ENCODE measurements at regions not wholly inside any gene's neighbourhood (a gene's known extent, or its start where the extent isn't known, plus 50 kb on each side); places are given as distances from the start of the nearest gene placed in this dataset.

DNA sequence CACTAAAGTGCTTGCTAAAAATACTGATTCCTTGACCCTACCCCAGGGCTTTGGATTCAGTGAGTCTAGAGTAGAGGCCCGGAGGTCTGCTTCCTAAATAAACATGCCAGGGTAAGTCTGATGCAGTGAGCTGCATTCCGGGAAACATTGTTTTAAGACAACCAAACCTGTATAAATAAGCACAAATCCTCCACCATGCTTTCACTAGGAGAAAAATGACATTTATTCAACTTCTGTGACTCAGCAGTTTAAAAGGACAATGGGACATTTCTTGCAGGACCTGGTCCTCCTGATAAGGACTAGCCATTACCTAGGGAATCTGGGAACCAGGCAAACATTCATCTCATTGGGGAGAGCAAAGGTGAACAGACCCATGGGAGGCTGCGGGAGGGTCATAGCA is 335.3 kb downstream of the MLLT3 start:
- DNase-seq: no peak
- Histone ChIP-seq H3K27ac (ENCODE audit: low read depth, low read length) (no peak overlapping the region), H3K4me3 (ENCODE audit: low read length) (no peak overlapping the region), H3K9ac (ENCODE audit: extremely low read depth, low read length, poor library complexity, severe bottlenecking) (no peak overlapping the region), H3K4me1 (ENCODE audit: control insufficient read depth, insufficient read depth, low read length) (peaks cover 3% of the 10 kb centered on the region), H3K9me3 (ENCODE audit: control insufficient read depth, low read length) (peaks cover 16% of the 10 kb centered on the region), H3K27me3 (ENCODE audit: control insufficient read depth, insufficient read depth, low read length, poor library complexity, severe bottlenecking) (no peaks in the 10 kb centered on the region), H3K36me3 (ENCODE audit: control insufficient read depth, insufficient read depth, low read length) (no peaks in the 10 kb centered on the region)
- Mint-ChIP-seq H3K27ac (peak overlapping the region; percentile 23), H3K36me3 (ENCODE audit: low read depth) (no peaks in the 10 kb centered on the region), H3K4me1 (peaks cover 18% of the 10 kb centered on the region), H3K27me3 (ENCODE audit: insufficient read depth) (no peaks in the 10 kb centered on the region), H3K9me3 (peaks cover 8% of the 10 kb centered on the region), H3K4me3 (no peak overlapping the region)
- TF ChIP-seq, protein P1, sequence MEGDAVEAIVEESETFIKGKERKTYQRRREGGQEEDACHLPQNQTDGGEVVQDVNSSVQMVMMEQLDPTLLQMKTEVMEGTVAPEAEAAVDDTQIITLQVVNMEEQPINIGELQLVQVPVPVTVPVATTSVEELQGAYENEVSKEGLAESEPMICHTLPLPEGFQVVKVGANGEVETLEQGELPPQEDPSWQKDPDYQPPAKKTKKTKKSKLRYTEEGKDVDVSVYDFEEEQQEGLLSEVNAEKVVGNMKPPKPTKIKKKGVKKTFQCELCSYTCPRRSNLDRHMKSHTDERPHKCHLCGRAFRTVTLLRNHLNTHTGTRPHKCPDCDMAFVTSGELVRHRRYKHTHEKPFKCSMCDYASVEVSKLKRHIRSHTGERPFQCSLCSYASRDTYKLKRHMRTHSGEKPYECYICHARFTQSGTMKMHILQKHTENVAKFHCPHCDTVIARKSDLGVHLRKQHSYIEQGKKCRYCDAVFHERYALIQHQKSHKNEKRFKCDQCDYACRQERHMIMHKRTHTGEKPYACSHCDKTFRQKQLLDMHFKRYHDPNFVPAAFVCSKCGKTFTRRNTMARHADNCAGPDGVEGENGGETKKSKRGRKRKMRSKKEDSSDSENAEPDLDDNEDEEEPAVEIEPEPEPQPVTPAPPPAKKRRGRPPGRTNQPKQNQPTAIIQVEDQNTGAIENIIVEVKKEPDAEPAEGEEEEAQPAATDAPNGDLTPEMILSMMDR (conservative IDR thresholded peaks at IDR 0.05): no peak
- WGBS, 2 experiments (ENCODE audit: insufficient coverage in 1 of 2, insufficient read length in 1 of 2): 96 to 100% methylated on average over 2 to 3 of the region's 3 CpGs

DNA sequence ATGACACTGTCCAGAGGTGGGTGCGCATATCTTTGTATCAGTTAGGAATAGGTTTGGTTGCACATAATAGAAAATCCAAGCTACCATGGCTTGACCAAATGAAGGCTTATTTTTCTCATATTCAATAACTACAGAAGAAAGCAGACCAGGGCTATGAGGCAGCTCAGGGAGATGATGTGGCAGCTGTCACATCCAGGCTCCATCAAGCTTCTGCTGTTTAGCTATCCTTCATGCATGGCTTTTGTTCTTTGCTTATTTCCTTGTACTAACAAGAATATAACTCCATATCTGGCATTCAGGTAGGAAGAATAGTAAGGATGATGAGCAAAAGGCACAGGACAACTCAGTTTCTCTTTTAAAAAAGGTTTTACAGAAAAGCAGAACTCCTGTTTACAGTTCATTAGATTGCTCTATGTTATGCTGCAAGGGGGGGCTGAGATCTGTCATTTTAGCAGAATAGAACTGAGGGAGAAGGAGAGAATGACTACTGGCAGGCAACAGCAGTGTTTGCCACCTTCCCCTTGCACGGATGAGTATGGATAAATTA is 336.1 kb downstream of the MLLT3 start:
- Histone ChIP-seq H3K9ac (ENCODE audit: extremely low read depth, low read length, poor library complexity, severe bottlenecking) (no peak overlapping the region), H3K27ac (ENCODE audit: low read depth, low read length) (no peak overlapping the region), H3K4me1 (ENCODE audit: control insufficient read depth, insufficient read depth, low read length) (peaks cover 3% of the 10 kb centered on the region), H3K4me3 (ENCODE audit: low read length) (no peak overlapping the region), H3K36me3 (ENCODE audit: control insufficient read depth, insufficient read depth, low read length) (no peaks in the 10 kb centered on the region), H3K9me3 (ENCODE audit: control insufficient read depth, low read length) (peaks cover 16% of the 10 kb centered on the region), H3K27me3 (ENCODE audit: control insufficient read depth, insufficient read depth, low read length, poor library complexity, severe bottlenecking) (no peaks in the 10 kb centered on the region)
- H3K36me3 Mint-ChIP-seq (ENCODE audit: low read depth): no peaks in the 10 kb centered on the region
- peak; percentile 2 for DNase-seq
- peaks cover 8% of the 10 kb centered on the region for H3K9me3 Mint-ChIP-seq
- H3K27ac Mint-ChIP-seq: no peak overlapping the region
- WGBS, 2 experiments (ENCODE audit: insufficient coverage in 1 of 2, insufficient read length in 1 of 2): 98 to 100% methylated on average over 1 to 2 of the region's 2 CpGs
- peaks cover 18% of the 10 kb centered on the region for H3K4me1 Mint-ChIP-seq
- no peaks in the 10 kb centered on the region for H3K27me3 Mint-ChIP-seq (ENCODE audit: insufficient read depth)
- H3K4me3 Mint-ChIP-seq: no peak overlapping the region
- TF ChIP-seq, protein P1 (conservative IDR thresholded peaks at IDR 0.05): no peak

DNA sequence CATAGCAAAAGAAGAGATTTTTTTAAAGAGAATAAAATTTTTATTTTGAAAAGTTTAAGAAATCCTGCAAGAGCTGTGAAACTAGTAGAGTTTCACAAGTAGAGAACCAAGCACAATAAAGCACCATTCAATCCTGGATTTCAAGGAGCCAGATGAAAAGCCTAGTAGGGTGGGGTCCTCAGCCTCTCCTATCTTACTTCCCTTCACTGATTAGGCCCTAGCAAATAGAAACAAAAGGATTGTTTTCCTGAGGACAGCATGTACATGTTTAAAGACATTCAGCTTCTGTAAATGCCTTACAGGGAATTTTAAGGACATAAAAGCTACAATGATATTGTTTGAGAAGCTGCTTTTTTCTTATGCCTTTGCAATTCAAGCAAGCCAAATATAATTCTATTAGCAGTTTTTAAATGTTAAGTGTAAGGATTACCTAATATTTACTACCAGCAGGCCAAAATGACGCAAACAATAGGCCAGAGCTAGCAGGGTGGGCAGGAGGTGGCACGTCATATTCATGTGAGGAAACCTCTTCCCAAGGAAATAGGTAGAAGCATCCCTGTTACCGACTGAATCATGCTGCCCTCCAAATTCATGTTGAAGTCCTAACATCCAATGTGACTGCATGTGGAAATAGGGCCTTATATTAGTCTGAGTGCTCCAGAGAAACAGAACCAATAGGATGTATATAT is 337.6 kb downstream of the MLLT3 start:
- no peaks in the 10 kb centered on the region for H3K36me3 ChIP-seq (ENCODE audit: control insufficient read depth, insufficient read depth, low read length)
- H3K36me3 Mint-ChIP-seq (ENCODE audit: low read depth): no peaks in the 10 kb centered on the region
- no peak overlapping the region for H3K9ac ChIP-seq (ENCODE audit: extremely low read depth, low read length, poor library complexity, severe bottlenecking)
- H3K4me3 ChIP-seq (ENCODE audit: low read length): no peak overlapping the region
- H3K4me1 Mint-ChIP-seq: peaks cover 13% of the 10 kb centered on the region
- H3K27me3 Mint-ChIP-seq (ENCODE audit: insufficient read depth): no peaks in the 10 kb centered on the region
- DNase-seq: peak; percentile 4
- peaks cover 3% of the 10 kb centered on the region for H3K4me1 ChIP-seq (ENCODE audit: control insufficient read depth, insufficient read depth, low read length)
- no peak overlapping the region for H3K4me3 Mint-ChIP-seq
- no peak overlapping the region for H3K27ac ChIP-seq (ENCODE audit: low read depth, low read length)
- peaks cover 16% of the 10 kb centered on the region for H3K9me3 ChIP-seq (ENCODE audit: control insufficient read depth, low read length)
- peaks cover 8% of the 10 kb centered on the region for H3K9me3 Mint-ChIP-seq
- no peak overlapping the region for H3K27ac Mint-ChIP-seq
- WGBS, 2 experiments (ENCODE audit: insufficient coverage in 1 of 2, insufficient read length in 1 of 2): 89 to 100% methylated on average over 2 to 3 of the region's 3 CpGs
- TF ChIP-seq, protein P1 (conservative IDR thresholded peaks at IDR 0.05): no peak
- no peaks in the 10 kb centered on the region for H3K27me3 ChIP-seq (ENCODE audit: control insufficient read depth, insufficient read depth, low read length, poor library complexity, severe bottlenecking)

All from endodermal cell (in vitro differentiated cells).